ENCODE measurements at regions not wholly inside any gene's neighbourhood (a gene's known extent, or its start where the extent isn't known, plus 50 kb on each side); places are given as distances from the start of the nearest gene placed in this dataset.

DNA sequence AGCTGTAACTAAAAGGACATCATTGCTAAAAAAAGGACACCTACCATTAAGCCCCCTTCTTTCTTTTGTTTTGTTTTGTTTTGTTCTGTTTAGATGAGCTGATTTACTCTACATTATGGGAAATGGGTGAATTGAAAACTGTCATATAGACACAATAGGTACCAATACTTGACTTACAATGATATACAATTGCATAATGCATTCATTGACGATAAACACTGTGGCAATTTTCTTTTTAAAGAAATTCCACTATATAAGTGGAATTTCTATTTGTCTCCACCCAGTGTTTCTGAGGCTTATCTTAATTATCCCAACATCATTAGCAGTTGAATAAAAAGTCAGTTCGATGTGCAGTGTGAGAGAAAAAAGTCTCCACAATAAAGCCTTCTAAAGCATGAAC is 282.1 kb downstream of the BCL2 start:
- TF ChIP-seq POLR2AphosphoS5 (IDR thresholded peaks at IDR 0.05; ENCODE audit: low read depth, low read length) (no peak), POLR2A (IDR thresholded peaks at IDR 0.05; ENCODE audit: low read depth, low read length) (no peak)
